ENCODE measurements at regions not wholly inside any gene's neighbourhood (a gene's known extent, or its start where the extent isn't known, plus 50 kb on each side); places are given as distances from the start of the nearest gene placed in this dataset.
"Not testable (repeated sequence)": the region's sequence is repeated elsewhere in the genome, so short reads cannot be mapped to it uniquely, and the experiment has no call there.

DNA sequence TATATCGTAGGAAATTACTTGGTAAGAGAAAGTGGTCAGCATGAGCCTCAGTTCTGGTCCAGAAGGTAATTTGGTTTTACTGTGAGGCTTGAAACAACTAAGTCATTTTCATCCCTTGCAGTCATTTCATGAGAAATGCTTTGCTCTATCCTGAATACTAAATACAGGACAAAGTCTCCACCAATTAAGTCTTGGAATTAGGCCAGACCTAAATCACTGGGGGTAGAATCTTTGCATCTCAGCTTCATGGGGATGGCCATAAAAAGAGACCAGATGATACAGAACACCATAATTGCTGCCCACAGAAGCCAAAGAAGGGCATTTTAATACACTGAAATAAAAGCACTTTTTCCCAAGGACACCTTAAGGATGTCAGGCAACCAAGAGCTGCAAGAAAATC lies 277.9 kb upstream of the DCN start:
- TF ChIP-seq POU2F2 (IDR thresholded peaks at IDR 0.05; ENCODE audit: low read depth, low read length) (no peak), SPI1 (IDR thresholded peaks at IDR 0.05; ENCODE audit: low read depth, low read length) (no peak), POLR2A (IDR thresholded peaks at IDR 0.05; ENCODE audit: low read depth, low read length) (no peak), POLR2AphosphoS5 (IDR thresholded peaks at IDR 0.05; ENCODE audit: low read depth, low read length) (no peak), TAF1 (IDR thresholded peaks at IDR 0.05; ENCODE audit: low read depth, low read length) (no peak), PAX5 (IDR thresholded peaks at IDR 0.05; ENCODE audit: insufficient read depth, low read length, severe bottlenecking) (no peak)
- no peak for DNase-seq (ENCODE audit: insufficient read length, low spot score)
- no peak for FAIRE-seq

DNA sequence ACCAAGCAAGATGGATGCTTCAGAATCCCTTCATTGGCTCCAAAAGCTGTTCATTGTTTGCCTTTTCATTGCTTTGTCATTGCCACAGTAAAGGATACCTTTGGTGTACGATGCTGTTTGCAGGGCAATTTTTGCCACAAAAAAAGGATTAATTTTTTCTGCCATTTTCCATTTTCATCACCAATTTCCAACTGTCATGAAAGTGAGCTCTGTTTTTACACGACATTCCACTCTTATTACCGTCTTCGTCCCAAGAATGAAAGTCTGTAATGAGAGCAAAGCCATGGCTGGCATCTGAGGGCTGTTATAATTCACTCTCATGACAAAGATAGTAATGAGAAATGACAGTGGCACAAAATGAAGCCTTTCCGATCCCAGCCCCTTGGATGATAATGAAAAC lies 272.7 kb upstream of the DCN start:
- no peak for TF ChIP-seq PAX5 (IDR thresholded peaks at IDR 0.05; ENCODE audit: insufficient read depth, low read length, severe bottlenecking)
- DNase-seq (ENCODE audit: insufficient read length, low spot score) (no peak), FAIRE-seq (no peak)

DNA sequence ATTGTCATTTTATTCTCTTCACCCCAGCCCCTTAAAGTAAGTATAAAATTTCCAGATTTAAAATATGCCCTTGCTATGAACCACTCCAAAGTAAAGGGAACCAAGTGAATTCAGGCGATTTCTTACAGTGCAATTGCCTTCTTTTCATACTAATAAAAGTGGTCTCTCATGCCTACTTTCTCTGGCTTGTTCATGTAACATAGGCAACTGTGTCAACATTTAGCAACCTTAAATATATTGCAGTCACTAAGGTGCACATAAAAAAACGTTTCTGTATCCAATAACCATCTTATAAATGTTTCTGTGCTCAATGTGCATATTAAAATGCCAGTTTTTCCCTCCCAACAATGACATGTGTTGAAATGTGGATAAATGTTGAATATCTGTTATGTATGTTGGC lies 271.6 kb upstream of the DCN start:
- FAIRE-seq (no peak), DNase-seq (ENCODE audit: insufficient read length, low spot score) (no peak)
- no peak for TF ChIP-seq POLR2AphosphoS5 (IDR thresholded peaks at IDR 0.05; ENCODE audit: low read depth, low read length)
- no peak for TF ChIP-seq PAX5 (IDR thresholded peaks at IDR 0.05; ENCODE audit: insufficient read depth, low read length, severe bottlenecking)
- TF ChIP-seq SPI1 (IDR thresholded peaks at IDR 0.05; ENCODE audit: low read depth, low read length), result no peak
- no peak for TF ChIP-seq POU2F2 (IDR thresholded peaks at IDR 0.05; ENCODE audit: low read depth, low read length)
- TF ChIP-seq POLR2A (IDR thresholded peaks at IDR 0.05; ENCODE audit: low read depth, low read length), result no peak

DNA sequence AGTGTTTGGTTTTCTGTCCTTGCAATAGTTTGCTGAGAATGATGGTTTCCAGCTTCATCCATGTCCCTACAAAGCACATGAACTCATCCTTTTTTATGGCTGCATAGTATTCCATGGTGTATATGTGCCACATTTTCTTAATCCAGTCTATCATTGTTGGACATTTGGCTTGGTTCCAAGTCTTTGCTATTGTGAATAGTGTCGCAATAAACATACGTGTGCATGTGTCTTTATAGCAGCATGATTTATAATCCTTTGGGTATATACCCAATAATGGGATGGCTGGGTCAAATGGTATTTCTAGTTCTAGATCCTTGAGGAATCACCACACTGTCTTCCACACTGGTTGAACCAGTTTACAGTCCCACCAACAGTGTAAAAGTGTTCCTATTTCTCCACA lies 269.8 kb upstream of the DCN start:
- DNase-seq (ENCODE audit: insufficient read length, low spot score); FAIRE-seq: not testable (repeated sequence)

DNA sequence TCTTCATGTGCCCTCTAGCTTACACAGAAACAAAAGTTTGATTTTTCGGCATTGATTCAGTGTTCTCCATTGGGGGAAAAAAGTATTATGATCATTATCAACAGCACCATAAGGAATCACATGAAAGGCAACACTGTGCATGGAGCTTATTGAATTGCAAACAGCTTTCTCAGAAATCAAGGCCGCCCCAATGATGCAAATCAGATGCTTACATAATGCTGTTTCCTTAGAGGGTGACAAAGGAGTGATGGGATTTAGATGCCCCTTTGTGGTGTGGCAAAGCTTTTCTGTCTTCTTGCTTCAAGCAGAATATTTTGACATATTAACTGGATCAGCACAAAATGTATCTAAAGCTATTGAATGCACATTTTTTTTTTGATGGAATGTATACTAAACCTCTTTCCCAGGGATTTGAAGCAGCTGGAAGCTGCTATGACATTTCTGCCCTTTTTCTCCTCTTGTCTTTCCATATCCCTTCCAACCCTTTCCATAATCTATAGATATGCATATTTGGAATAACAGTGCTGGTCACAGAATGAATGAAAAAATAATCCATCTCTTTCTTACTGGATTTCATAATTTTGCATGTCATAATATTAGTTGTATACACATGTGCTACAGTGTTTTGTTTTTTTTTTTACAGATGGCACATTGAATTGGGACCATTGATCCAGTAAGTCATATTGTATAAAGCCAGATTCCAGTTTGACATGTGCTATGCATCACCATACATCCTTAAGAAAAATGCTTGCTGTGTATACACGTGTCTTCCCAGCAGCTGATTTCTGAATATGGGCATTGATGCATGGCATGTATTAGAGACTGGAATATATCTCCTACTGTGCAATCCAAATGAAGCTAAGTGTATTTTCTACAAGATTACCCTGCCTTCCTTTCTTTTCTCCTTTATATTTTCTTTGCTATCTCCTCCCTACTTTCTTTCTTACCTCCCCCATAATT lies 259.7 kb upstream of the DCN start:
- TF ChIP-seq POU2F2 (IDR thresholded peaks at IDR 0.05; ENCODE audit: low read depth, low read length) (no peak), PAX5 (IDR thresholded peaks at IDR 0.05; ENCODE audit: insufficient read depth, low read length, severe bottlenecking) (no peak), TAF1 (IDR thresholded peaks at IDR 0.05; ENCODE audit: low read depth, low read length) (no peak), SPI1 (IDR thresholded peaks at IDR 0.05; ENCODE audit: low read depth, low read length) (no peak), POLR2A (IDR thresholded peaks at IDR 0.05; ENCODE audit: low read depth, low read length) (no peak), POLR2AphosphoS5 (IDR thresholded peaks at IDR 0.05; ENCODE audit: low read depth, low read length) (no peak)
- DNase-seq (ENCODE audit: insufficient read length, low spot score) (no peak), FAIRE-seq (no peak)

DNA sequence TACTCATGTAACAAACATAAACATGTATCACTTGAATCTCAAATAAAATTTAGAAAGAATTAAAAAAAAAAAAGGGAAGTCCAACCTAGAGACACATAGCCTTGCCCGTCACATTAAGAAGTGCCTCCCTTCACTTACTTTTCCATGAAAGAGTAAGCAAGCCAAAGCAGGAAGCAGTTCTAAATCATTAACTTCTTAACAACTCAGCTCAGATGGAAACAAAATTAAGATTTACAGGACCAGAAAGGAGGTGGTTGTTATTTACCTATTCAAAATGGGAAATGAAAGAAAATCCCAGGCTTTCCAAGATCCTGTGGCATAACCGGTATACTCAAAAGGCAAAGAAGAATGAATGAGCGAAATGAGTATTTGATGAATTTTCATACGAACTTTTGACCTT lies 258.6 kb upstream of the DCN start:
- DNase-seq (ENCODE audit: insufficient read length, low spot score), result no peak
- TF ChIP-seq SPI1 (IDR thresholded peaks at IDR 0.05; ENCODE audit: low read depth, low read length) (no peak), TAF1 (IDR thresholded peaks at IDR 0.05; ENCODE audit: low read depth, low read length) (no peak), POLR2AphosphoS5 (IDR thresholded peaks at IDR 0.05; ENCODE audit: low read depth, low read length) (no peak), POLR2A (IDR thresholded peaks at IDR 0.05; ENCODE audit: low read depth, low read length) (no peak), POU2F2 (IDR thresholded peaks at IDR 0.05; ENCODE audit: low read depth, low read length) (no peak), PAX5 (IDR thresholded peaks at IDR 0.05; ENCODE audit: insufficient read depth, low read length, severe bottlenecking) (no peak)
- no peak for FAIRE-seq

DNA sequence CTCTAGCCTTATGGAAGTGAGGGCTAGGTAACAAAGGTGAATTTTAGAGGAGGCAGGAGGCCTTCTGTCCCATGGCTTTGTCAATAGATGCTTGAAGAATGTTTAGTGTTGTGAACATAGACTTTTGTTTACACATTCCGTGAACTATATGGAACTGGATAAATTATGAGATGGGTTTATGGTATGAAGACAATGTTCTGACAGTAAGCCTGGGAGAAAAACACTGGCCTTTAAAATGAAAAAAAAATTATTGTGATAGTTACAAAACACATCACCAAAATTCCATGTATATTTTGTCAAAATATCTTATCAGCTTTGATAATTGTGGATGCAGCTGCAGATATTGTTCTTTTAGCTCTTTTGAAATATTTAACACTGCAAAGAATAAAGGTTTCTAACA lies 251.5 kb upstream of the DCN start:
- no peak for TF ChIP-seq SPI1 (IDR thresholded peaks at IDR 0.05; ENCODE audit: low read depth, low read length)
- no peak for TF ChIP-seq POLR2AphosphoS5 (IDR thresholded peaks at IDR 0.05; ENCODE audit: low read depth, low read length)
- no peak for TF ChIP-seq TAF1 (IDR thresholded peaks at IDR 0.05; ENCODE audit: low read depth, low read length)
- no peak for TF ChIP-seq POLR2A (IDR thresholded peaks at IDR 0.05; ENCODE audit: low read depth, low read length)
- TF ChIP-seq PAX5 (IDR thresholded peaks at IDR 0.05; ENCODE audit: insufficient read depth, low read length, severe bottlenecking), result no peak
- TF ChIP-seq POU2F2 (IDR thresholded peaks at IDR 0.05; ENCODE audit: low read depth, low read length), result no peak
- DNase-seq (ENCODE audit: insufficient read length, low spot score) (no peak), FAIRE-seq (no peak)

DNA sequence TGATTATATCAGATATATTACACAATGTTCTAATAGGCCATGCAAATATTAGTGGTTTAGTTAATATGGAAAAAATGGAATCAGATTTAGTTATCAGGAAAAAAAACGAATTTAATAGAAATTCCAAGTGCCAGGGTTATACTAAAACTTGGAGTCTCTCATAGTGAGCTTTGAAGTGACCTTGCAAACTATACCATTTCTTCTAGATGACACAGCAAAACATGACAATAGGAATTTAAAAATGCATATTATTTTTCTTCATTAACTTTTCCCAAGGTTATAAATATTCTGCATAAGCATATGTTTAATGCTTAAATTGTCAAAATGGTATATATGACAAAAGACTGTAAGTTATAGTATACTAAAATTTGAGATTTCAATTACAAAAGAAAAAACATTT lies 250.1 kb upstream of the DCN start:
- TF ChIP-seq POLR2AphosphoS5 (IDR thresholded peaks at IDR 0.05; ENCODE audit: low read depth, low read length) (no peak), SPI1 (IDR thresholded peaks at IDR 0.05; ENCODE audit: low read depth, low read length) (no peak), POU2F2 (IDR thresholded peaks at IDR 0.05; ENCODE audit: low read depth, low read length) (no peak), TAF1 (IDR thresholded peaks at IDR 0.05; ENCODE audit: low read depth, low read length) (no peak), POLR2A (IDR thresholded peaks at IDR 0.05; ENCODE audit: low read depth, low read length) (no peak), PAX5 (IDR thresholded peaks at IDR 0.05; ENCODE audit: insufficient read depth, low read length, severe bottlenecking) (no peak)
- no peak for FAIRE-seq
- no peak for DNase-seq (ENCODE audit: insufficient read length, low spot score)

DNA sequence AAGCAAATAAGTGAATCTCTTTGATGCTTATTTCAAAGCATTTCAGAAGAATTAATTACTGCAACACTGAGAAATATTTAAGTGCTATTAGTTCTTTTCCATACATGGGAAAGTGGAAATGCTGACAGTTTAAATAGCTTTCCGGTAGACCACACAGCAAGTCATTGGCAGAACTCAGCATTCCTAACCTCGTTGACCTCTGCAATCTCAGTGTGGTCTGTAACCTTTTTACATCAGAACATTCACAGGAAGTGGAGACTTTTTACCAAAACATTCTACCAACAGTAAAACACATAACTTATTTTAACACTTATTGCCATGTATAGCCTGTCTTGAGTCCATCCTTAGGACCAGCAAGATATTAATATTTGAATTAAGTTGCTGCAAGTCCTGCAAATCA lies 249.5 kb upstream of the DCN start:
- FAIRE-seq (no peak), DNase-seq (ENCODE audit: insufficient read length, low spot score) (no peak)
- no peak for TF ChIP-seq SPI1 (IDR thresholded peaks at IDR 0.05; ENCODE audit: low read depth, low read length)
- no peak for TF ChIP-seq PAX5 (IDR thresholded peaks at IDR 0.05; ENCODE audit: insufficient read depth, low read length, severe bottlenecking)
- no peak for TF ChIP-seq TAF1 (IDR thresholded peaks at IDR 0.05; ENCODE audit: low read depth, low read length)
- no peak for TF ChIP-seq POU2F2 (IDR thresholded peaks at IDR 0.05; ENCODE audit: low read depth, low read length)
- TF ChIP-seq POLR2A (IDR thresholded peaks at IDR 0.05; ENCODE audit: low read depth, low read length), result no peak
- no peak for TF ChIP-seq POLR2AphosphoS5 (IDR thresholded peaks at IDR 0.05; ENCODE audit: low read depth, low read length)

DNA sequence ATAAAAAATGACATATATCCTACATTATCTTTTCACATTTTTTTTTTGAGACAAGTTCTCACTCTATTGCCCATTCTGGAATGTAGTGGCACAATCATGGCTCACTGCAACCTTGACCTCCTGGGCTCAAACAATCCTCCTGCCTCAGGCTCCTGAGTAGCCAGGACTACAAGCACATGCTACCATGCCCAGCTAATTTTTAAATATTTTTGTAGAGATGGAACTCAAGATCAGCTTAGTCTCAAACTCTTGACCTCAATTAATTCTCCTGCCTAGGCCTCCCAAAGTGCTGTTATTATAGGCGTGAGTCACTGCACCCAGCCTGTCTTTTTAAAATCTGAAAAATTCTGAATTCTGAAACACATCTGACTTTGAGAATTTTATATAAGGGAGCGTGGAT lies 241.9 kb upstream of the DCN start:
- DNase-seq (ENCODE audit: insufficient read length, low spot score), result no peak
- TF ChIP-seq TAF1 (IDR thresholded peaks at IDR 0.05; ENCODE audit: low read depth, low read length) (no peak), PAX5 (IDR thresholded peaks at IDR 0.05; ENCODE audit: insufficient read depth, low read length, severe bottlenecking) (no peak), POLR2A (IDR thresholded peaks at IDR 0.05; ENCODE audit: low read depth, low read length) (no peak), SPI1 (IDR thresholded peaks at IDR 0.05; ENCODE audit: low read depth, low read length) (no peak), POU2F2 (IDR thresholded peaks at IDR 0.05; ENCODE audit: low read depth, low read length) (no peak), POLR2AphosphoS5 (IDR thresholded peaks at IDR 0.05; ENCODE audit: low read depth, low read length) (no peak)
- FAIRE-seq, result no peak

All from GM12891 (cell line).